Stomach (tissue), 8 donors: ENCODE measurements at regions not wholly inside any gene's neighbourhood (a gene's known extent, or its start where the extent isn't known, plus 50 kb on each side); places are given as distances from the start of the nearest gene placed in this dataset.

Experiments
- DNase-seq, 2 donors: peaks; one replicate each; pipeline versions ENCODE4 v3.0.0 to v3.0.0-alpha.2; 2013 to 2019
- H3K27ac ChIP-seq, 5 donors: fragments of 200-600 bp in 4 of 5; sonication (generic) in 4 of 5; one replicate each; pipeline ENCODE4 v1.5.1; 2013 to 2019; ENCODE audit warnings: mild to moderate bottlenecking in 1 of 5, moderate library complexity in 1 of 5
- H3K27me3 ChIP-seq, 3 donors: fragments of 200-600 bp; sonication (generic); one replicate each; pipeline ENCODE4 v1.5.1; 2017 to 2019; ENCODE audit warnings: mixed run types in 1 of 3
- H3K36me3 ChIP-seq, 4 donors: fragments of 200-600 bp; sonication (generic); 1 replicate in 3 of 4; 2 replicates in 1 of 4; pipeline ENCODE4 v1.5.1; 2016 to 2019
- H3K4me1 ChIP-seq, 4 donors: fragments of 200-600 bp; sonication (generic); one replicate each; pipeline ENCODE4 v1.5.1; 2016 to 2019
- H3K4me3 ChIP-seq, 4 donors: fragments of 200-600 bp; sonication (generic) in 3 of 4; one replicate each; pipeline ENCODE4 v1.5.1; 2016 to 2019; ENCODE audit warnings: mild to moderate bottlenecking in 1 of 4
- H3K9me3 ChIP-seq, 4 donors: fragments of 200-600 bp; sonication (generic); one replicate each; pipeline ENCODE4 v1.5.1; 2016 to 2019
- CTCF ChIP-seq, 7 experiments: fragments of 450-650 bp in 4 of 7; fragments of 200-600 bp in 3 of 7; sonication (generic) in 3 of 7; IDR thresholded peaks; one replicate each; pipeline ENCODE4 v1.5.1; 2016 to 2019; ENCODE audit warnings: antibody characterized with exemption in 7 of 7, control low read depth in 2 of 7, mild to moderate bottlenecking in 1 of 7
- EP300 ChIP-seq: sonication (generic); formaldehyde crosslinking; IDR thresholded peaks from one replicate; pipeline ENCODE4 v1.6.1; 2017; ENCODE audit warnings: antibody characterized with exemption
- POLR2A ChIP-seq, 4 donors: fragments of 450-650 bp; IDR thresholded peaks; one replicate each; pipeline ENCODE4 v1.6.1; 2016; ENCODE audit warnings: antibody characterized with exemption in 4 of 4, control low read depth in 2 of 4, mild to moderate bottlenecking in 1 of 4, moderate library complexity in 1 of 4
- POLR2AphosphoS5 ChIP-seq, 3 donors: sonication (generic); formaldehyde crosslinking; IDR thresholded peaks; one replicate each; pipeline ENCODE4 v1.6.1; 2016; ENCODE audit warnings: antibody characterized with exemption in 3 of 3
- WGBS, 5 donors: extraction: QIAGEN DNeasy Blood & Tissue Kit in 3 of 5; methylation state at CpG; one replicate each; pipeline versions ENCODE4 v1.1.5 to v1.1.7; 2013 to 2018; 5-methylcytosine and 5-hydroxymethylcytosine counted together
- intact Hi-C: fragments of 100-400 bp; cut with DNase I; formaldehyde crosslinking; loops from one replicate; pipeline ENCODE4 v1.15.1; 2023; ENCODE audit warnings: low total_unique reads
- donor health status: healthy with polysubstance abuse.
- donor health status: Bipolar disorder and iron deficiency.
- donor health status: healthy.

GRCh38 chr10:8923096-8923495 is 868.6 kb downstream of the GATA3 start:
- Histone ChIP-seq H3K4me3 (no peak overlapping the region), H3K36me3 (no peaks in the 10 kb centered on the region), H3K4me1 (no peaks in the 10 kb centered on the region), H3K27ac (no peak overlapping the region), H3K27me3 (no peaks in the 10 kb centered on the region), H3K9me3 (peaks cover 0 to 4% (median 2%) of the 10 kb centered on the region in 4 donors)
- intact Hi-C loops: no loop called here
- TF ChIP-seq EP300 (no peak), POLR2AphosphoS5 (IDR thresholded peaks at IDR 0.05) (no peak), POLR2A (IDR thresholded peaks at IDR 0.05) (no peak), CTCF (IDR thresholded peaks at IDR 0.05) (no peak)
- 34 to 67% (median 57%) methylated on average over 1 of the region's 1 CpG for WGBS, 5 donors
- DNase-seq: no peak

GRCh38 chr10:8927705-8928104 is 873.2 kb downstream of the GATA3 start:
- H3K4me3 ChIP-seq: no peak overlapping the region
- H3K9me3 ChIP-seq: peaks cover 0 to 4% (median 2%) of the 10 kb centered on the region in 4 donors
- intact Hi-C loops: no loop called here
- TF ChIP-seq CTCF (IDR thresholded peaks at IDR 0.05) (no peak), POLR2A (IDR thresholded peaks at IDR 0.05) (no peak), EP300 (no peak), POLR2AphosphoS5 (IDR thresholded peaks at IDR 0.05) (no peak)
- no peaks in the 10 kb centered on the region for H3K36me3 ChIP-seq
- DNase-seq: no peak
- H3K4me1 ChIP-seq: no peaks in the 10 kb centered on the region
- 60 to 64% (median 62%) methylated on average over 4 of the region's 4 CpGs for WGBS, 5 donors
- no peak overlapping the region for H3K27ac ChIP-seq
- H3K27me3 ChIP-seq: no peaks in the 10 kb centered on the region

GRCh38 chr10:8946451-8946850 is 892.0 kb downstream of the GATA3 start:
- H3K27me3 ChIP-seq: no peaks in the 10 kb centered on the region
- WGBS, 5 donors: 79 to 94% (median 87%) methylated on average over 5 of the region's 5 CpGs
- DNase-seq: no peak
- H3K27ac ChIP-seq: no peak overlapping the region
- TF ChIP-seq POLR2A (IDR thresholded peaks at IDR 0.05): no peak
- TF ChIP-seq CTCF (IDR thresholded peaks at IDR 0.05): no peak
- TF ChIP-seq EP300: no peak
- no peak for TF ChIP-seq POLR2AphosphoS5 (IDR thresholded peaks at IDR 0.05)
- H3K36me3 ChIP-seq: no peaks in the 10 kb centered on the region
- H3K4me3 ChIP-seq: no peak overlapping the region
- H3K4me1 ChIP-seq: no peaks in the 10 kb centered on the region
- H3K9me3 ChIP-seq: no peaks in the 10 kb centered on the region
- intact Hi-C loops: no loop called here

GRCh38 chr10:8950978-8951377 is 896.5 kb downstream of the GATA3 start:
- TF ChIP-seq POLR2A (IDR thresholded peaks at IDR 0.05) (no peak), POLR2AphosphoS5 (IDR thresholded peaks at IDR 0.05) (no peak), CTCF (IDR thresholded peaks at IDR 0.05) (no peak), EP300 (no peak)
- no peaks in the 10 kb centered on the region for H3K4me1 ChIP-seq
- H3K4me3 ChIP-seq: no peak overlapping the region
- intact Hi-C loops: no loop called here
- WGBS, 5 donors: 76 to 84% (median 80%) methylated on average over 2 of the region's 2 CpGs
- H3K9me3 ChIP-seq: peaks cover 0 to 8% (median 0%) of the 10 kb centered on the region in 4 donors
- no peak overlapping the region for H3K27ac ChIP-seq
- DNase-seq: no peak
- no peaks in the 10 kb centered on the region for H3K27me3 ChIP-seq
- H3K36me3 ChIP-seq: no peaks in the 10 kb centered on the region
